Endothelial cell (in vitro differentiated cells): ENCODE measurements at regions not wholly inside any gene's neighbourhood (a gene's known extent, or its start where the extent isn't known, plus 50 kb on each side); places are given as distances from the start of the nearest gene placed in this dataset.

Experiments
- DNase-seq: peaks from one replicate; pipeline ENCODE4 v3.0.0; 2021; ENCODE audit warnings: low spot score
- H3K27ac Mint-ChIP-seq: one replicate; pipeline ENCODE4 v1.8.0; 2021; ENCODE audit warnings: mixed read lengths, inconsistent platforms; ENCODE audit not compliant: unreplicated experiment
- H3K27me3 Mint-ChIP-seq: one replicate; pipeline ENCODE4 v1.8.0; 2021; ENCODE audit warnings: mild to moderate bottlenecking, moderate library complexity, mixed read lengths, inconsistent platforms; ENCODE audit not compliant: unreplicated experiment
- H3K36me3 Mint-ChIP-seq: one replicate; pipeline ENCODE4 v1.8.0; 2021; ENCODE audit warnings: mild to moderate bottlenecking, low read depth, mixed read lengths, inconsistent platforms; ENCODE audit not compliant: unreplicated experiment
- H3K4me1 Mint-ChIP-seq: one replicate; pipeline ENCODE4 v1.8.0; 2021; ENCODE audit warnings: mild to moderate bottlenecking, mixed read lengths, inconsistent platforms; ENCODE audit not compliant: unreplicated experiment
- H3K4me3 Mint-ChIP-seq: one replicate; pipeline ENCODE4 v1.8.0; 2021; ENCODE audit warnings: mild to moderate bottlenecking, mixed read lengths, inconsistent platforms; ENCODE audit not compliant: unreplicated experiment
- H3K9me3 Mint-ChIP-seq: one replicate; pipeline ENCODE4 v1.8.0; 2021; ENCODE audit warnings: mixed read lengths, inconsistent platforms; ENCODE audit not compliant: unreplicated experiment
- TF ChIP-seq, protein P1 (sequence below): fragments of 200-600 bp; sonication (generic); IDR thresholded peaks from one replicate; pipeline ENCODE4 v1.5.0; 2021; ENCODE audit warnings: antibody characterized with exemption; ENCODE audit not compliant: unreplicated experiment

- Mint-ChIP-seq H3K4me1 (peaks cover 3% of the 10 kb centered on the region), H3K36me3 (no peaks in the 10 kb centered on the region), H3K27me3 (no peaks in the 10 kb centered on the region), H3K27ac (no peak overlapping the region), H3K9me3 (no peaks in the 10 kb centered on the region), H3K4me3 (no peak overlapping the region)
- no peak for DNase-seq
- TF ChIP-seq, protein P1, sequence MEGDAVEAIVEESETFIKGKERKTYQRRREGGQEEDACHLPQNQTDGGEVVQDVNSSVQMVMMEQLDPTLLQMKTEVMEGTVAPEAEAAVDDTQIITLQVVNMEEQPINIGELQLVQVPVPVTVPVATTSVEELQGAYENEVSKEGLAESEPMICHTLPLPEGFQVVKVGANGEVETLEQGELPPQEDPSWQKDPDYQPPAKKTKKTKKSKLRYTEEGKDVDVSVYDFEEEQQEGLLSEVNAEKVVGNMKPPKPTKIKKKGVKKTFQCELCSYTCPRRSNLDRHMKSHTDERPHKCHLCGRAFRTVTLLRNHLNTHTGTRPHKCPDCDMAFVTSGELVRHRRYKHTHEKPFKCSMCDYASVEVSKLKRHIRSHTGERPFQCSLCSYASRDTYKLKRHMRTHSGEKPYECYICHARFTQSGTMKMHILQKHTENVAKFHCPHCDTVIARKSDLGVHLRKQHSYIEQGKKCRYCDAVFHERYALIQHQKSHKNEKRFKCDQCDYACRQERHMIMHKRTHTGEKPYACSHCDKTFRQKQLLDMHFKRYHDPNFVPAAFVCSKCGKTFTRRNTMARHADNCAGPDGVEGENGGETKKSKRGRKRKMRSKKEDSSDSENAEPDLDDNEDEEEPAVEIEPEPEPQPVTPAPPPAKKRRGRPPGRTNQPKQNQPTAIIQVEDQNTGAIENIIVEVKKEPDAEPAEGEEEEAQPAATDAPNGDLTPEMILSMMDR: no peak
Observed at GRCh38 chr18:38450876-38451275, 885.3 kb upstream of the CELF4 start.

GRCh38 chr18:38445804-38446145 is 880.2 kb upstream of the CELF4 start:
- no peak for DNase-seq
- Mint-ChIP-seq H3K9me3 (no peaks in the 10 kb centered on the region), H3K4me3 (no peak overlapping the region), H3K4me1 (peaks cover 3% of the 10 kb centered on the region), H3K27ac (no peak overlapping the region), H3K36me3 (no peaks in the 10 kb centered on the region), H3K27me3 (no peaks in the 10 kb centered on the region)
- TF ChIP-seq, protein P1: no peak

DNA sequence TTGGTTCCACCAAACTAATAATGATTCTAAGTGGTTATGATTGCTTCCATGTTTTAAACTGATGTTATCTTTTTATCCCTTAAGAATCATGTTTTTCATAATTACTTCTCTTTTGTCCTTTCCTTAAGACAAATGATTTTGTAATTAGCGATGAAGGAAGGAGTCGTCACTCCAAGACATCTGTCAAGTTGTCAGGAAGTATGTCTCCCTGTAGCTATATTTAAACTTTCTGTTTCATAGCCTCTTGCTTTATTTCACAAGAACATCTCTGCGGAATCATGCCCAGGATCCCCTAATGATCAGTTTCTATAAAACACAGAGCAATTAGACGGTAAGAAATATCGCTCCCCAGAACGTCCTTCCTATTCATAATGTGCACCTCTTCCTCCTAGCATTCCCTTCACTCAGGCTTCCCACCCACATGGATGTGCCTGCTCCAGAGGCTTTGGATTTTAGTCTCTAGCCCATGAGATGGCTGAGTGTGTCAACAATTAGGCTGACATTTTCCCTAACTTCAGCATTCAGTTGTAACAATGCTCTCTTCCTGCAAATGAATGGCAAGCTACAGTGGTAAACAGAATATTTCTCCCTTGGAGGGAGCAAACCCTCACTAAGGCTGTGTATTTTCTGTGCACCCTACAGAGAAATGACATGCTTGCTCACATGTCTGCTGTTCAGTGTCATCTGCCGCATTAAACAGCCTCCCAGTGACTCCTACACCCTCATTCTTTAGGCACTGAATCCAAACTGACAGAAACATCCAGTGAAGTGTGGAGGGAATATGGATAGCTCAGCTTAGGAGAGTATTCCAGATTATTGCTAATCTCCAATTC is 879.6 kb upstream of the CELF4 start:
- H3K36me3 Mint-ChIP-seq: no peaks in the 10 kb centered on the region
- H3K9me3 Mint-ChIP-seq: no peaks in the 10 kb centered on the region
- TF ChIP-seq, protein P1: no peak
- H3K4me1 Mint-ChIP-seq: peaks cover under 1% of the 10 kb centered on the region
- no peaks in the 10 kb centered on the region for H3K27me3 Mint-ChIP-seq
- H3K27ac Mint-ChIP-seq: no peak overlapping the region
- no peak for DNase-seq
- no peak overlapping the region for H3K4me3 Mint-ChIP-seq

- peaks cover 2% of the 10 kb centered on the region for H3K27me3 Mint-ChIP-seq
- TF ChIP-seq, protein P1: no peak
- no peak overlapping the region for H3K27ac Mint-ChIP-seq
- H3K4me1 Mint-ChIP-seq: peaks cover 13% of the 10 kb centered on the region
- no peaks in the 10 kb centered on the region for H3K36me3 Mint-ChIP-seq
- peaks cover 3% of the 10 kb centered on the region for H3K9me3 Mint-ChIP-seq
- H3K4me3 Mint-ChIP-seq: no peak overlapping the region
- no peak for DNase-seq
Observed at GRCh38 chr18:38427736-38428135, 862.1 kb upstream of the CELF4 start.

GRCh38 chr18:38427234-38427633 is 861.6 kb upstream of the CELF4 start:
- H3K4me3 Mint-ChIP-seq: no peak overlapping the region
- DNase-seq: no peak
- H3K27me3 Mint-ChIP-seq: peaks cover 2% of the 10 kb centered on the region
- peaks cover 13% of the 10 kb centered on the region for H3K4me1 Mint-ChIP-seq
- H3K27ac Mint-ChIP-seq: no peak overlapping the region
- H3K36me3 Mint-ChIP-seq: no peaks in the 10 kb centered on the region
- TF ChIP-seq, protein P1: no peak
- peaks cover 3% of the 10 kb centered on the region for H3K9me3 Mint-ChIP-seq
